C4-2B (cell line): ENCODE measurements at regions not wholly inside any gene's neighbourhood (a gene's known extent, or its start where the extent isn't known, plus 50 kb on each side); places are given as distances from the start of the nearest gene placed in this dataset.

Source experiments
- CTCF ChIP-seq: fragments of 450-650 bp; conservative IDR thresholded peaks from 2 replicates; pipeline ENCODE4 v1.5.1; 2017; ENCODE audit warnings: mild to moderate bottlenecking
- ZFX ChIP-seq: fragments of 450-650 bp; IDR thresholded peaks from 2 replicates; pipeline ENCODE4 v1.6.1; 2017

GRCh38 chr3:89586256-89586655 lies 478.8 kb downstream of the EPHA3 start:
- no peak for TF ChIP-seq CTCF
- no peak for TF ChIP-seq ZFX
